Activated CD8-positive, alpha-beta memory T cell treated with anti-CD3 and anti-CD28 coated beads, Interleukin-2, amount 50 U/mL, for 48 hours (primary cell): ENCODE measurements at regions not wholly inside any gene's neighbourhood (a gene's known extent, or its start where the extent isn't known, plus 50 kb on each side); places are given as distances from the start of the nearest gene placed in this dataset.
A peak's percentile ranks its signal among the peaks of the same experiment; 100 is the strongest.
"Not testable (repeated sequence)": the region's sequence is repeated elsewhere in the genome, so short reads cannot be mapped to it uniquely, and the experiment has no call there.

Experiments
- DNase-seq: peaks from one replicate; pipeline ENCODE4 v3.0.0-alpha.2; 2020

GRCh38 chr16:10275214-10275996 lies 93.2 kb upstream of the GRIN2A start:
- DNase-seq = not testable (repeated sequence)

GRCh38 chr16:10277597-10277996 lies 95.4 kb upstream of the GRIN2A start:
- no peak for DNase-seq

DNA sequence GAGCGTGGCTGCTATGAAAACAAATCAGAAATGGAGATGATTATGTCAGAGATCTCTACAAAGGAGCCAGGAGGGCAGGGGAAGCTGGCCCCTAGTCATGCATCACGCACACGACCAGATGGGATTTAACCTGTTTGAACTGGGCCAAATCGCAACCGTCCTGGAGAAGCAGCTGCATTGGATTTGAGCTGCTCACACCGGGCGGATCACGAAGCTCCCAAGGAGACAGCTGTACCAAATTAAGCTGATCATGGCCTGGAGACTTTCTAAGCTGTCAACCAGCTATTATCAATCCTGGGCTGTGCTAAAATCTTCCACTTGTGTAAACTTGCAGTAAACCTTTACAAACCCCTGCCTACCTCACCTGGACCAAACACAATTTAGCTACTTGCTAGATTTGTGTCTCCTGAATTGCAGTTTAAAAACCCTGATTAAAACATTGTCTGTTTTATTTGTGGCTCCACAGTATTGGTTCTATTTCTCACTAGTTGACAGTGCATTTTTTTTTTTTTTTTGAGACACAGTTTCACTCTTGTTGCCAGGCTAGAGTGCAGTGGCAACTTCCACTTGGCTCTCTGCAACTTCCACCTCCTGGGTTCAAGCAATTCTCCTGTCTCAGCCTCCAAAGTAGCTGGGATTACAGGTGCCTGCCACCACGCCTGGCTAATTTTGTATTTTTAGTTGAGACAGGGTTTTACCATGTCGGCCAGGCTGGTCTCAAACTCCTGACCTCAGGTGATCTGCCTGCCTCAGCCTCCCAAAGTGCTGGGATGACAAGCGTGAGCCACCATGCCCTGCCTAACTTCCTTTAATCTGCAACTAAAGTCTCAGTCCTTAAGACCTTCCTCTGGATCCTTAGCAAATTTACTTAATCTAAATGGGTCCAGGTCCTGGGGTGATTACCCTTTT lies 98.3 kb upstream of the GRIN2A start:
- DNase-seq = no peak

- no peak for DNase-seq
Observed at GRCh38 chr16:10282367-10282766, 100.1 kb upstream of the GRIN2A start.

GRCh38 chr16:10283246-10283645 lies 101.0 kb upstream of the GRIN2A start:
- not testable (repeated sequence) for DNase-seq

GRCh38 chr16:10290467-10291105 lies 95.3 kb upstream of the ATF7IP2 start:
- DNase-seq = not testable (repeated sequence)

DNA sequence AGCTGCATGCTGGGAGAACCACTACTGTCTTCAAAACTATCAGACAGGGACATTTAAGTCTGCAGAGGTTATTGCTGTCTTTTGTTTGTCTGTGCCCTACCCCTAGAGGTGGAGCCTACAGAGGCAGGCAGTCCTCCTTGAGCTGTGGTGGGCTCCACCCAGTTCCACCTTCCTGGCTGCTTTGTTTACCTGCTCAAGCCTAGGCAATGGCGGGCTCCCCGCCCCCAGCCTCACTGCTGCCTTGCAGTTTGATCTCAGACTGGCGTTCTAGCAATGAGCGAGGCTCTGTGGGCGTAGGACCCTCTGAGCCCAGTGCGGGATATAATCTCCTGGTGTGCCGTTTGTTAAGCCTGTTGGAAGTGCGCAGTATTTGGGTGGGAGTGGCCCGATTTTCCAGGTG lies 93.7 kb upstream of the ATF7IP2 start:
- not testable (repeated sequence) for DNase-seq

DNA sequence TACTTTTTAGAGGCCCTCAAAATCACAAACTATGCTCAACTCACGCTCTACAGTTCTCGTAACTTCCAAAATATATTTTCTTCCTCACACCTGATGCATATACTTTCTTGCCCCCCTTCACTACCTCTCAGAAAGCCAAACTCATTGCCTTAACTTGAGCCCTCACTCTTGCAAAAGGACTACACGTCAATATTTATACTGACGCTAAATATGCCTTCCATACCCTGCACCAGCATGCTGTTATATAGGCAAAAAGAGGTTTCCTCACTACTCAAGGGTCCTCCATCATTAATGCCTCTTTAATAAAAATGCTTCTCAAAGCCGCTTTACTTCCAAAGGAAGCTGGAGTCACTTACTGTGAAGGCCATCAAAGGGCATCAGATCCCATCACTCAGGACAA lies 92.9 kb upstream of the ATF7IP2 start:
- not testable (repeated sequence) for DNase-seq

GRCh38 chr16:10294153-10294552 lies 91.7 kb upstream of the ATF7IP2 start:
- not testable (repeated sequence) for DNase-seq

DNA sequence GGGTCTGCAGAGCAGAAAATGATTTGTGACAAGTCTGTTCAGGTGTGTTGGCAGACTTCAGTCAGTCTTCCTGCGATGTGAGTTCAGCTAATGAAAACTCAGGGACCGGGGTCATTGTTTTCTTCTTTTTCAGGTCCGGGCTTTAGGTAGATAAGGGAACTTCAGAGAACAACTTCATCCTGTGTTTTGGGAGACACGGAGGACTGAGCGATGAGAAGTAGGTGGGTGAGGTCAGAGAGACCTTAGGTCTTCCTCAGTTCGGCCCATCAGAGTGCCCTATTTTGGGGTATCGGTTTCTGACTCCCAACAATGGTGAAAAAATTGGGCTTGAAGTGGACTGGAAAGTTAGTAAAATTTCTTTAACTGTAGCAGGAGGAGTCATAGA lies 88.9 kb upstream of the ATF7IP2 start:
- no peak for DNase-seq

- DNase-seq = no peak
Observed at GRCh38 chr16:10297341-10298006, 88.4 kb upstream of the ATF7IP2 start.

DNA sequence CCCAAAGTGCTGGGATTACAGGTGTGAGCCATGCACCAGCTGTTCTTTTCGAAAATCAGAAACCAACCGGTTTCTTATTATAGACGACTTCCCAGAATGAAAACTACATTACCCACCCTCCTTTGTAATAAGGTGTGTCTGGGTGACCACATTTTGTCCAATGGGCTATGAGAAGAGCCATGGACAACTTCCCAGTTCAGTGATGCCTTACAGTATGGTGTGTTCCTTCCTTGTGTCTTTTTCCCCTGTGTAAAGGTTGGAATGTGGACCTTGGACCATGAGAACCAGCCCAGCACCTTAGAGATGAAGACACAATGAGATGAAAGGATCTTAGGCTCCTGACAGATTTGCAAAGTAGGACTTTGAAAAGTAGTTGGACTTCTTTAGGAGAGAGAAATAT lies 85.0 kb upstream of the ATF7IP2 start:
- DNase-seq = no peak

GRCh38 chr16:10301547-10301946 lies 84.3 kb upstream of the ATF7IP2 start:
- not testable (repeated sequence) for DNase-seq

GRCh38 chr16:10305912-10306311 lies 79.9 kb upstream of the ATF7IP2 start:
- DNase-seq = no peak

DNA sequence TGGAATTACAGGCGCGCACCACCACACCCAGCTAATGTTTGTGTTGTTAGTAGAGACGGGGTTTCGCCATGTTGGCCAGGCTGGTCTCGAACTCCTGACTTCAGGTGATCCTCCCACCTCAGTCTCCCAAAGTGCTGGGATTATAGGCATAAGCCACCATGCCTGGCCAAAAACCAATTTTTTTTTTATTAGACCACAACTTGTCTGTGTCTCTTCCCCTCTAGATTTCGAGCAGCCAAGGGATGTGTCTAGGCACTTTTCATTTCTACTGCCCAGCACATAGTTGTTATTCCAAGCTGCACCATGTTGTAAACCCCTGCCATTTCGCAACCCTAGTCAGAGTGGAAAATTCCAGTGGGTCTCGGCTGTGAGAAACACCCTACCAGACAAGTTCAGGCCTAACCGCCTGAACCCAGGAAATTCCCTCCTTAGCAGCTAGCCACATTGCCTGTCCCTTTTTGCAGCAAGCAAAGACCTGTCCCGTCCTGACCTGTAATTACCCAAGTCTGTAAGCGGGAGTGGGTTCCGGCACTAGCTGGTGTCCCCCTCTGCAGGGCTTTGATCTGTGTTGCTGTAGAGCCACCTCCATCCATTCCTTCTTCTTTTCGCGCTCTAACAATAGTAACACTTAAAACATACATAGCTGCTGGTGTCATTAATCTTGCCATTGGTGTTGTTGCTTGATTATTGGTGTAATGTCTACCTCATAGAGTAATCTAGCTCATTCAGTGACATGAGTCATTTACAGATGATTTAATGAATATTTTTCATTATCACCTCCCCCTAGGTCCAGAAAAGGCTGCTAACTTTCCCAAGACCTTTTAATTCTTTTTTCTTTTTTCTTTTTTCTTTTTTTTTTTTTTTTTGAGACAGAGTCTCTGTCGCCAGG lies 77.3 kb upstream of the ATF7IP2 start:
- peak; percentile 25 for DNase-seq

GRCh38 chr16:10309271-10309932 lies 76.5 kb upstream of the ATF7IP2 start:
- DNase-seq = peak; percentile 23

GRCh38 chr16:10312008-10312407 lies 73.9 kb upstream of the ATF7IP2 start:
- no peak for DNase-seq

DNA sequence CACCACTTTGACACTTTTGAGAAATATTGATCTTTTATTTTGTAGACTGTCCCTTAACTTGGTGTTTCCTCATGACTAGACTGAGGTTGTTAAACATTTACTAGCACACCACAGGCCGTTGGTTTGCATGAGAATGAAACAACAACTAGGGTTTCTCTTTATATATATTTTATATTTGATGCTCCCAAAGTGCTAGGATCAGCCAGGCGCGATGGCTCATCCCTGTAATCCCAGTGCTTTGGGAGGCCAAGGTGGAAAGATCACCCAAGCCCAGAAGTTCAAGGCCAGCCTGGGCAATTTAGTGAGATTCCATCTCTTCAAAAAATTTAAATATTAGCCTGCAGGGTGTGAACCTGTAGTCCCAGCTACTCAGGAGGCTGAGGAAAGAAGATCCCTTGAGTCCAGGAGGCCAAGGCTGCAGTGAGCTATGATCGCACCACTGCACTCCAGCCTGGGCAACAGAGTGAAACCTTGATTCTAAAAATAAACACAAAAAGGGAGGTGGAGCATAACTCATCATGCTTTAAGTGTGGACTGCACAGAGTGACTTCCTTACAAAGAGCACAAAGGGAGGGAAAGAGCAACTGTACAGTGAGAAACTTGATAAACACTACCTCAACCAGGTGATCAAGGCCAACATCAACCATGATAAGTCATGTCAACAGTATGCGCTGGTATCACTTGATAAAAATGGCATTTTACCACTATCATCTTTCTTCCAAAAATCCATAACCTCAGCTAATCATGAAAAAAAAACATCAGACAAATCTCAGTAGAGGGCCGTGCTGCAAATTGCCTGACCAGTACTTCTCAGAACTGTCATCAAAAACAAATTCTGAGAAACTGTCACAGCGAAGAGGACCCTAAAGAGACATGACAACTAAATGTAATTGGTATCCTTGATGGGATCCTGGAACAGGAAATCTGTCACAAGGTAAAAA lies 72.8 kb upstream of the ATF7IP2 start:
- peak; percentile 20 for DNase-seq

DNA sequence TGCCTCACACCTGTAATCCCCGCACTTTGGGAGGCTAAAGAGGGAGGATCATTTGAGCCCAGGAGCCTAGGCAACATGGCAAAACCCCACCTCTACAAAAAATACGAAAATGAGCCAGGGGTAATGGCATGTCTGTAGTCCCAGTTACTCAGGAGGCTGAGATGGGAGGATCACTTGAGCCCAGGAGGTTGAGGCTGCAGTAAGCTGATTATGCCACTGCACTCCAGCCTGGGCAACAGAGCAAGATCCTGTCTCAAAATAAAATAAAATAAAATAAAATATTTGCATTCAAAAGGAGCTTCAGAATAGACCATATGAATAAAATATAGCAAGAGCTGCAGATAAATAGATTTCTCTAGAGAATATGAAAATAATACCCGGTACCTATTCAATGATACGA lies 71.5 kb upstream of the ATF7IP2 start:
- DNase-seq = no peak

DNA sequence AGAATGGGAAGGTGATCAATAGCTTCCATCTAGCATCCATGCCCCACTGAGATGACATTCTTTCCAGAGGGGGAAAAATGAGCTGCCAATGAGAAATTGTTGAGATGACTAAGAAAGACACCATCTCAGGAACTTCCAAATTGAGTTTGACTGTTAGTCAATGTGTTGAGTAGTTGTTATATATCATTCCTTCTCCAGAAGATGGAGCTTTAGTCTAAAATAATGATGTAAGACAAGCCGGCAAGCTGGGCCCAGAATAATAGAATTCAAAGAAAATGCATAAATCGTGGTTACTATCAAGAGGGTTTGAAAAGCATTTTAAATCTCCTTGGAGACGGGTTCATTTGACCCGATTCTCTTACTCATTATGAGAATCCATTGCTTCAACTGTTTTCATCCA lies 71.0 kb upstream of the ATF7IP2 start:
- DNase-seq = no peak
